Astrocyte (in vitro differentiated cells and primary cell): ENCODE measurements at regions not wholly inside any gene's neighbourhood (a gene's known extent, or its start where the extent isn't known, plus 50 kb on each side); places are given as distances from the start of the nearest gene placed in this dataset.

Experiments
- DNase-seq: peaks from one replicate; pipeline ENCODE4 v3.0.0-alpha.2; 2010; ENCODE audit warnings: low read depth
- FAIRE-seq: peaks from 2 replicates; lab custom pipeline; 2011; peaks lifted over from hg19 to GRCh38; lab: Jason Lieb, UNC
- H2AFZ ChIP-seq: 2 replicates; pipeline ENCODE4 v1.6.0; 2012; ENCODE audit warnings: low read depth, low read length, inconsistent platforms
- H3K27ac ChIP-seq: 2 replicates; pipeline ENCODE4 v1.5.1; 2011; ENCODE audit warnings: low read depth, low read length, inconsistent platforms
- H3K27me3 ChIP-seq: 2 replicates; pipeline ENCODE4 v1.6.0; 2011; ENCODE audit warnings: low read length, inconsistent platforms; ENCODE audit not compliant: insufficient read depth
- H3K36me3 ChIP-seq: 2 replicates; pipeline ENCODE4 v1.5.1; 2011; ENCODE audit warnings: low read length, inconsistent platforms; ENCODE audit not compliant: insufficient read depth
- H3K4me1 ChIP-seq: 2 replicates; pipeline ENCODE4 v1.5.1; 2011; ENCODE audit warnings: low read length, inconsistent platforms; ENCODE audit not compliant: insufficient read depth
- H3K4me2 ChIP-seq: 2 replicates; pipeline ENCODE4 v1.6.0; 2012; ENCODE audit warnings: low read length, inconsistent platforms
- H3K4me3 ChIP-seq: 2 replicates; pipeline ENCODE4 v1.5.1; 2011; ENCODE audit warnings: low read depth, mild to moderate bottlenecking, low read length, inconsistent platforms; ENCODE audit not compliant: insufficient read depth
- H3K79me2 ChIP-seq: 2 replicates; pipeline ENCODE4 v1.6.0; 2012; ENCODE audit warnings: mild to moderate bottlenecking, low read length, inconsistent platforms; ENCODE audit not compliant: insufficient read depth
- H3K9ac ChIP-seq: 2 replicates; pipeline ENCODE4 v1.6.0; 2012; ENCODE audit warnings: mild to moderate bottlenecking, low read length, inconsistent platforms
- H3K9me3 ChIP-seq: 2 replicates; pipeline ENCODE4 v1.5.1; 2012; ENCODE audit warnings: low read depth, mild to moderate bottlenecking, low read length, inconsistent platforms; ENCODE audit not compliant: insufficient read depth
- H4K20me1 ChIP-seq: 2 replicates; pipeline ENCODE4 v1.6.0; 2012; ENCODE audit warnings: low read length, inconsistent platforms; ENCODE audit not compliant: insufficient read depth
- H3K27ac Mint-ChIP-seq: one replicate; pipeline ENCODE4 v1.8.0; 2021; ENCODE audit warnings: mild to moderate bottlenecking, mixed read lengths; ENCODE audit not compliant: unreplicated experiment
- H3K27me3 Mint-ChIP-seq: one replicate; pipeline ENCODE4 v1.8.0; 2021; ENCODE audit warnings: low read depth, mixed read lengths; ENCODE audit not compliant: unreplicated experiment
- H3K36me3 Mint-ChIP-seq: one replicate; pipeline ENCODE4 v1.8.0; 2021; ENCODE audit warnings: low read depth, mixed read lengths; ENCODE audit not compliant: unreplicated experiment
- H3K4me1 Mint-ChIP-seq: one replicate; pipeline ENCODE4 v1.8.0; 2021; ENCODE audit warnings: low read depth, mixed read lengths; ENCODE audit not compliant: unreplicated experiment
- H3K4me3 Mint-ChIP-seq: one replicate; pipeline ENCODE4 v1.8.0; 2021; ENCODE audit warnings: mild to moderate bottlenecking, moderate library complexity, mixed read lengths; ENCODE audit not compliant: unreplicated experiment
- H3K9me3 Mint-ChIP-seq: one replicate; pipeline ENCODE4 v1.8.0; 2021; ENCODE audit warnings: mild to moderate bottlenecking, mixed read lengths; ENCODE audit not compliant: unreplicated experiment
- CTCF ChIP-seq: IDR thresholded peaks from 2 replicates; pipeline ENCODE4 v1.5.1; 2011; ENCODE audit warnings: low read depth, mild to moderate bottlenecking, inconsistent platforms, low read length, moderate library complexity; ENCODE audit not compliant: insufficient read depth
- EZH2 ChIP-seq: IDR thresholded peaks from 2 replicates; pipeline ENCODE4 v1.6.1; 2012; ENCODE audit warnings: mild to moderate bottlenecking, low read length, inconsistent platforms; ENCODE audit not compliant: insufficient read depth

- TF ChIP-seq CTCF (no peak), EZH2 (no peak)
- Histone ChIP-seq H3K27ac (no peak overlapping the region), H3K36me3 (no peaks in the 10 kb centered on the region), H3K4me1 (no peaks in the 10 kb centered on the region), H3K9ac (no peak overlapping the region), H3K79me2 (no peaks in the 10 kb centered on the region), H3K27me3 (no peaks in the 10 kb centered on the region), H2AFZ (no peak overlapping the region), H3K9me3 (no peaks in the 10 kb centered on the region), H3K4me3 (no peak overlapping the region), H3K4me2 (no peak overlapping the region), H4K20me1 (no peaks in the 10 kb centered on the region)
- no peak overlapping the region for H3K27ac Mint-ChIP-seq
- H3K4me3 Mint-ChIP-seq: no peak overlapping the region
- FAIRE-seq (no peak), DNase-seq (no peak)
- H3K36me3 Mint-ChIP-seq: no peaks in the 10 kb centered on the region
- H3K27me3 Mint-ChIP-seq: no peaks in the 10 kb centered on the region
- H3K4me1 Mint-ChIP-seq: no peaks in the 10 kb centered on the region
- H3K9me3 Mint-ChIP-seq: no peaks in the 10 kb centered on the region
Measured at GRCh38 chr14:46369391-46369790, 282.2 kb downstream of the RPL10L start.

- no peak overlapping the region for H3K27ac ChIP-seq
- H3K36me3 ChIP-seq: no peaks in the 10 kb centered on the region
- DNase-seq (no peak), FAIRE-seq (no peak)
- no peak overlapping the region for H3K9ac ChIP-seq
- H4K20me1 ChIP-seq: no peaks in the 10 kb centered on the region
- no peak overlapping the region for H3K4me3 ChIP-seq
- no peak overlapping the region for H3K4me2 ChIP-seq
- no peaks in the 10 kb centered on the region for H3K36me3 Mint-ChIP-seq
- H3K79me2 ChIP-seq: no peaks in the 10 kb centered on the region
- H2AFZ ChIP-seq: no peak overlapping the region
- no peak overlapping the region for H3K27ac Mint-ChIP-seq
- TF ChIP-seq EZH2 (no peak), CTCF (no peak)
- no peaks in the 10 kb centered on the region for H3K4me1 Mint-ChIP-seq
- H3K9me3 ChIP-seq: no peaks in the 10 kb centered on the region
- no peaks in the 10 kb centered on the region for H3K4me1 ChIP-seq
- H3K9me3 Mint-ChIP-seq: no peaks in the 10 kb centered on the region
- H3K27me3 ChIP-seq: no peaks in the 10 kb centered on the region
- no peaks in the 10 kb centered on the region for H3K27me3 Mint-ChIP-seq
- no peak overlapping the region for H3K4me3 Mint-ChIP-seq
Measured at GRCh38 chr14:46368275-46368674, 283.3 kb downstream of the RPL10L start.

- H4K20me1 ChIP-seq: no peaks in the 10 kb centered on the region
- Mint-ChIP-seq H3K4me3 (no peak overlapping the region), H3K27me3 (no peaks in the 10 kb centered on the region), H3K9me3 (no peaks in the 10 kb centered on the region), H3K36me3 (no peaks in the 10 kb centered on the region), H3K4me1 (no peaks in the 10 kb centered on the region), H3K27ac (no peak overlapping the region)
- H3K9me3 ChIP-seq: no peaks in the 10 kb centered on the region
- H2AFZ ChIP-seq: no peak overlapping the region
- no peak overlapping the region for H3K27ac ChIP-seq
- FAIRE-seq (no peak), DNase-seq (no peak)
- no peaks in the 10 kb centered on the region for H3K4me1 ChIP-seq
- no peaks in the 10 kb centered on the region for H3K27me3 ChIP-seq
- no peaks in the 10 kb centered on the region for H3K79me2 ChIP-seq
- H3K9ac ChIP-seq: no peak overlapping the region
- H3K4me3 ChIP-seq: no peak overlapping the region
- H3K4me2 ChIP-seq: no peak overlapping the region
- H3K36me3 ChIP-seq: no peaks in the 10 kb centered on the region
- no peak for TF ChIP-seq CTCF
- TF ChIP-seq EZH2: no peak
Measured at GRCh38 chr14:46352844-46353243, 298.7 kb downstream of the RPL10L start.
